ENCODE measurements at regions not wholly inside any gene's neighbourhood (a gene's known extent, or its start where the extent isn't known, plus 50 kb on each side); places are given as distances from the start of the nearest gene placed in this dataset.
A peak's percentile ranks its signal among the peaks of the same experiment; 100 is the strongest.

- no peak for TF ChIP-seq CTCF (conservative IDR thresholded peaks at IDR 0.05; ENCODE audit: low read length)
- H3K4me3 ChIP-seq (ENCODE audit: low read length): no peak overlapping the region
- no peak for DNase-seq (ENCODE audit: low read depth)
These were observed 122.2 kb upstream of the GRAMD2B start for GRCh38 chr5:126301056-126301455.

- DNase-seq (ENCODE audit: low read depth): no peak
- TF ChIP-seq CTCF (conservative IDR thresholded peaks at IDR 0.05; ENCODE audit: low read length): no peak
- no peak overlapping the region for H3K4me3 ChIP-seq (ENCODE audit: low read length)
These were observed 113.3 kb upstream of the GRAMD2B start for GRCh38 chr5:126309860-126310259.

- H3K4me3 ChIP-seq (ENCODE audit: low read length): no peak overlapping the region
- DNase-seq (ENCODE audit: low read depth): no peak
- TF ChIP-seq CTCF (conservative IDR thresholded peaks at IDR 0.05; ENCODE audit: low read length): no peak
These were observed 111.4 kb upstream of the GRAMD2B start for GRCh38 chr5:126311766-126312165.

GRCh38 chr5:126315341-126315740 lies 107.9 kb upstream of the GRAMD2B start:
- H3K4me3 ChIP-seq (ENCODE audit: low read length): no peak overlapping the region
- no peak for TF ChIP-seq CTCF (conservative IDR thresholded peaks at IDR 0.05; ENCODE audit: low read length)
- DNase-seq (ENCODE audit: low read depth): no peak

GRCh38 chr5:126332326-126332725 lies 90.9 kb upstream of the GRAMD2B start:
- no peak overlapping the region for H3K4me3 ChIP-seq (ENCODE audit: low read length)
- no peak for DNase-seq (ENCODE audit: low read depth)
- TF ChIP-seq CTCF (conservative IDR thresholded peaks at IDR 0.05; ENCODE audit: low read length): no peak

- TF ChIP-seq CTCF (conservative IDR thresholded peaks at IDR 0.05; ENCODE audit: low read length): no peak
- DNase-seq (ENCODE audit: low read depth): no peak
- no peak overlapping the region for H3K4me3 ChIP-seq (ENCODE audit: low read length)
These were observed 88.4 kb upstream of the GRAMD2B start for GRCh38 chr5:126334760-126335159.

GRCh38 chr5:126335886-126336285 lies 87.3 kb upstream of the GRAMD2B start:
- DNase-seq (ENCODE audit: low read depth): peak; percentile 86
- no peak overlapping the region for H3K4me3 ChIP-seq (ENCODE audit: low read length)

More at GRCh38 chr5:126335886-126336285, 87.3 kb upstream of the GRAMD2B start:
- no peak for TF ChIP-seq CTCF (conservative IDR thresholded peaks at IDR 0.05; ENCODE audit: low read length)
